ENCODE measurements at regions not wholly inside any gene's neighbourhood (a gene's known extent, or its start where the extent isn't known, plus 50 kb on each side); places are given as distances from the start of the nearest gene placed in this dataset.
"Not testable (repeated sequence)": the region's sequence is repeated elsewhere in the genome, so short reads cannot be mapped to it uniquely, and the experiment has no call there.

GRCh38 chr2:47652061-47652690 is 81.4 kb upstream of the KCNK12 start:
- no peak for DNase-seq (ENCODE audit: low read depth)

GRCh38 chr2:47651296-47651695 is 80.5 kb upstream of the KCNK12 start:
- DNase-seq (ENCODE audit: low read depth), result no peak

GRCh38 chr2:47650001-47650535 is 79.3 kb upstream of the KCNK12 start:
- DNase-seq (ENCODE audit: low read depth), result no peak

GRCh38 chr2:47645246-47645645 is 74.5 kb upstream of the KCNK12 start:
- no peak for DNase-seq (ENCODE audit: low read depth)

GRCh38 chr2:47644351-47644750 is 73.6 kb upstream of the KCNK12 start:
- no peak for DNase-seq (ENCODE audit: low read depth)

GRCh38 chr2:47641366-47641765 is 70.6 kb upstream of the KCNK12 start:
- DNase-seq (ENCODE audit: low read depth), result no peak

- DNase-seq (ENCODE audit: low read depth), result no peak
Observed at GRCh38 chr2:47640356-47640755, 69.6 kb upstream of the KCNK12 start.

GRCh38 chr2:47639467-47639866 is 68.7 kb upstream of the KCNK12 start:
- no peak for DNase-seq (ENCODE audit: low read depth)

- no peak for DNase-seq (ENCODE audit: low read depth)
Observed at GRCh38 chr2:47638430-47638829, 67.6 kb upstream of the KCNK12 start.

GRCh38 chr2:47636596-47637264 is 65.9 kb upstream of the KCNK12 start:
- DNase-seq (ENCODE audit: low read depth), result peak; percentile 7

- DNase-seq (ENCODE audit: low read depth), result no peak
Observed at GRCh38 chr2:47636176-47636575, 65.4 kb upstream of the KCNK12 start.

- no peak for DNase-seq (ENCODE audit: low read depth)
Observed at GRCh38 chr2:47632754-47633153, 62.0 kb upstream of the KCNK12 start.

- DNase-seq (ENCODE audit: low read depth), result peak; percentile 71
Observed at GRCh38 chr2:47631792-47632398, 61.1 kb upstream of the KCNK12 start.

GRCh38 chr2:47631306-47631705 is 60.5 kb upstream of the KCNK12 start:
- no peak for DNase-seq (ENCODE audit: low read depth)

- no peak for DNase-seq (ENCODE audit: low read depth)
Observed at GRCh38 chr2:47629501-47630460, 59.0 kb upstream of the KCNK12 start.

GRCh38 chr2:47628904-47629303 is 58.1 kb upstream of the KCNK12 start:
- no peak for DNase-seq (ENCODE audit: low read depth)

GRCh38 chr2:47626664-47627063 is 55.9 kb upstream of the KCNK12 start:
- DNase-seq (ENCODE audit: low read depth), result no peak

GRCh38 chr2:47623140-47623539 is 52.4 kb upstream of the KCNK12 start:
- not testable (repeated sequence) for DNase-seq (ENCODE audit: low read depth)

GRCh38 chr2:47620770-47621437 is 50.1 kb upstream of the KCNK12 start:
- DNase-seq (ENCODE audit: low read depth), result no peak

All from fibroblast of gingiva (primary cell).